RPMI8226 (cell line): ENCODE measurements at regions not wholly inside any gene's neighbourhood (a gene's known extent, or its start where the extent isn't known, plus 50 kb on each side); places are given as distances from the start of the nearest gene placed in this dataset.

Experiments
- DNase-seq: peaks from one replicate; pipeline ENCODE4 v3.0.0-alpha.2; 2015

- no peak for DNase-seq
Measured at GRCh38 chr10:92747066-92747465, 57.3 kb downstream of the HHEX start.

GRCh38 chr10:92747600-92747999, 57.8 kb downstream of the HHEX start:
- DNase-seq, result no peak

- DNase-seq, result no peak
Measured at GRCh38 chr10:92750791-92751533, 61.2 kb downstream of the HHEX start.

- no peak for DNase-seq
Measured at GRCh38 chr10:92751534-92751811, 61.7 kb downstream of the HHEX start.

- no peak for DNase-seq
Measured at GRCh38 chr10:92751827-92752226, 62.1 kb downstream of the HHEX start.

GRCh38 chr10:92753865-92754264, 64.1 kb downstream of the HHEX start:
- no peak for DNase-seq

- DNase-seq, result no peak
Measured at GRCh38 chr10:92755725-92756124, 66.0 kb downstream of the HHEX start.

- DNase-seq, result peak; percentile 76
Measured at GRCh38 chr10:92756201-92757065, 66.7 kb downstream of the HHEX start.

- DNase-seq, result peak; percentile 93
Measured at GRCh38 chr10:92757066-92757710, 67.4 kb downstream of the HHEX start.

GRCh38 chr10:92757711-92758104, 68.0 kb downstream of the HHEX start:
- peak; percentile 62 for DNase-seq

- no peak for DNase-seq
Measured at GRCh38 chr10:92758594-92758993, 68.8 kb downstream of the HHEX start.

GRCh38 chr10:92760609-92761008, 70.9 kb downstream of the HHEX start:
- peak; percentile 48 for DNase-seq

- no peak for DNase-seq
Measured at GRCh38 chr10:92761571-92761970, 71.8 kb downstream of the HHEX start.

GRCh38 chr10:92763634-92764155, 73.9 kb downstream of the HHEX start:
- DNase-seq, result no peak

GRCh38 chr10:92766451-92766850, 76.7 kb downstream of the HHEX start:
- DNase-seq, result no peak

GRCh38 chr10:92768104-92768503, 78.3 kb downstream of the HHEX start:
- DNase-seq, result no peak

- no peak for DNase-seq
Measured at GRCh38 chr10:92773776-92774175, 74.5 kb upstream of the EXOC6 start.

GRCh38 chr10:92778091-92778490, 70.2 kb upstream of the EXOC6 start:
- no peak for DNase-seq

GRCh38 chr10:92785118-92785517, 63.2 kb upstream of the EXOC6 start:
- DNase-seq, result no peak

- peak; percentile 80 for DNase-seq
Measured at GRCh38 chr10:92787557-92788152, 60.7 kb upstream of the EXOC6 start.

GRCh38 chr10:92789067-92789466, 59.3 kb upstream of the EXOC6 start:
- DNase-seq, result no peak

GRCh38 chr10:92789786-92790185, 58.5 kb upstream of the EXOC6 start:
- no peak for DNase-seq

- DNase-seq, result no peak
Measured at GRCh38 chr10:92790440-92790839, 57.9 kb upstream of the EXOC6 start.
